COR-L47 (cell line): ENCODE measurements at regions not wholly inside any gene's neighbourhood (a gene's known extent, or its start where the extent isn't known, plus 50 kb on each side); places are given as distances from the start of the nearest gene placed in this dataset.

Experiments used
- DNase-seq: peaks from one replicate; lab custom pipeline; 2025; lab: John Stamatoyannopoulos, UW

GRCh38 chr7:52980129-52980528 lies 55.3 kb upstream of the POM121L12 start:
- no peak for DNase-seq

- DNase-seq: no peak
These were observed 62.3 kb upstream of the POM121L12 start for GRCh38 chr7:52973126-52973525.

GRCh38 chr7:52962402-52963076 lies 72.9 kb upstream of the POM121L12 start:
- DNase-seq: no peak

GRCh38 chr7:52961084-52961483 lies 74.3 kb upstream of the POM121L12 start:
- no peak for DNase-seq

- DNase-seq: no peak
These were observed 75.4 kb upstream of the POM121L12 start for GRCh38 chr7:52959878-52960660.

- DNase-seq: no peak
These were observed 76.1 kb upstream of the POM121L12 start for GRCh38 chr7:52959336-52959735.

GRCh38 chr7:52958621-52959140 lies 76.8 kb upstream of the POM121L12 start:
- no peak for DNase-seq

- no peak for DNase-seq
These were observed 79.0 kb upstream of the POM121L12 start for GRCh38 chr7:52956379-52956915.

GRCh38 chr7:52955522-52955921 lies 79.9 kb upstream of the POM121L12 start:
- no peak for DNase-seq

GRCh38 chr7:52944921-52945320 lies 90.5 kb upstream of the POM121L12 start:
- no peak for DNase-seq

- DNase-seq: no peak
These were observed 95.0 kb upstream of the POM121L12 start for GRCh38 chr7:52940481-52940880.

GRCh38 chr7:52938455-52939133 lies 96.8 kb upstream of the POM121L12 start:
- no peak for DNase-seq

GRCh38 chr7:52936750-52937149 lies 98.7 kb upstream of the POM121L12 start:
- no peak for DNase-seq

- DNase-seq: no peak
These were observed 106.8 kb upstream of the POM121L12 start for GRCh38 chr7:52928591-52928990.

GRCh38 chr7:52925332-52925731 lies 110.1 kb upstream of the POM121L12 start:
- no peak for DNase-seq

GRCh38 chr7:52920977-52921376 lies 114.5 kb upstream of the POM121L12 start:
- DNase-seq: no peak

GRCh38 chr7:52917982-52918578 lies 117.4 kb upstream of the POM121L12 start:
- DNase-seq: no peak

GRCh38 chr7:52911795-52912194 lies 123.6 kb upstream of the POM121L12 start:
- no peak for DNase-seq

GRCh38 chr7:52911326-52911725 lies 124.1 kb upstream of the POM121L12 start:
- no peak for DNase-seq

- DNase-seq: no peak
These were observed 125.5 kb upstream of the POM121L12 start for GRCh38 chr7:52909935-52910334.

GRCh38 chr7:52909131-52909530 lies 126.3 kb upstream of the POM121L12 start:
- DNase-seq: no peak

GRCh38 chr7:52897713-52898112 lies 137.7 kb upstream of the POM121L12 start:
- no peak for DNase-seq
